K562 (cell line): ENCODE measurements at regions not wholly inside any gene's neighbourhood (a gene's known extent, or its start where the extent isn't known, plus 50 kb on each side); places are given as distances from the start of the nearest gene placed in this dataset.

Experiments used
- ATAC-seq: fragments of 200-7000 bp; cut with Tn5 transposase; 3 replicates; pipeline ENCODE4 v1.9.1; 2020; ENCODE audit warnings: moderate library complexity
- BruUV-seq: library from RNA; stranded (reverse); fragments of 400-500 nt; replicated peaks from 2 replicates; lab custom pipeline; 2021; lab: Mats Ljungman, UMichigan
- CTCF ChIA-PET: fragments of 300-600 bp; formaldehyde crosslinking; extraction: SDS; loops from one replicate; lab custom pipeline; 2021; ENCODE audit warnings: low intra/inter-chr PET ratio; lab: Yijun Ruan, JAX
- POLR2A ChIA-PET: fragments of 300-600, 350-650 bp; sonication (Branson Sonifier 250); formaldehyde crosslinking; extraction: SDS; loops from one replicate; lab custom pipeline; 2021; ENCODE audit warnings: antibody characterized with exemption, inconsistent platforms; lab: Yijun Ruan, JAX
- DNase-seq, 4 experiments: peaks; one replicate each; pipeline versions ENCODE4 v3.0.0 to v3.0.0-alpha.2; 2011 to 2018; ENCODE audit warnings: low spot score in 3 of 4, mixed read lengths in 3 of 4; ENCODE audit errors: extremely low read depth in 1 of 4
- FAIRE-seq: peaks from 2 replicates; lab custom pipeline; 2011; peaks lifted over from hg19 to GRCh38; lab: Jason Lieb, UNC
- H2AFZ ChIP-seq: 2 replicates; pipeline ENCODE4 v1.6.0; 2011; ENCODE audit warnings: low read depth, low read length, control low read depth, inconsistent platforms
- H3K27ac ChIP-seq: fragments of 200-600 bp; 3 replicates; pipeline ENCODE4 v1.8.0; 2011; ENCODE audit warnings: low read depth, mild to moderate bottlenecking, control low read depth, inconsistent platforms, low read length, moderate library complexity, mixed read lengths; ENCODE audit errors: extremely low read depth
- H3K27me3 ChIP-seq, 2 experiments: fragments of 300-600 bp in 1 of 2; 2 replicates in 1 of 2; 3 replicates in 1 of 2; pipeline versions ENCODE4 v1.6.0 to v1.8.0; 2011; ENCODE audit warnings: inconsistent platforms in 2 of 2, low read length in 2 of 2, mild to moderate bottlenecking in 1 of 2, mixed read lengths in 1 of 2, moderate library complexity in 1 of 2; ENCODE audit not compliant: control insufficient read depth in 2 of 2, insufficient read depth in 2 of 2
- H3K36me3 ChIP-seq: fragments of 300-600 bp; 3 replicates; pipeline ENCODE4 v1.8.0; 2011; ENCODE audit warnings: mild to moderate bottlenecking, low read length, inconsistent platforms; ENCODE audit not compliant: control insufficient read depth, insufficient read depth
- H3K4me1 ChIP-seq, 2 experiments: fragments of 200-600 bp in 1 of 2; replicated peaks in 1 of 2; 2 replicates in 1 of 2; 3 replicates in 1 of 2; pipeline versions ENCODE4 v1.5.1 to v1.8.0; 2011; ENCODE audit warnings: inconsistent platforms in 2 of 2, low read length in 2 of 2, mild to moderate bottlenecking in 1 of 2, mixed read lengths in 1 of 2, moderate library complexity in 1 of 2; ENCODE audit not compliant: control insufficient read depth in 2 of 2, insufficient read depth in 2 of 2
- H3K4me2 ChIP-seq: 2 replicates; pipeline ENCODE4 v1.6.1; 2011; ENCODE audit warnings: low read length, control low read depth, inconsistent platforms, mixed read lengths; ENCODE audit not compliant: insufficient read depth
- H3K4me3 ChIP-seq: fragments of 200-600 bp; sonication (generic), shearing (Covaris generic); 2 replicates; pipeline ENCODE4 v1.5.1; 2016; ENCODE audit warnings: control low read depth, inconsistent platforms
- H3K79me2 ChIP-seq: fragments of 200-600 bp; 3 replicates; pipeline ENCODE4 v1.8.0; 2011; ENCODE audit warnings: low read length, inconsistent platforms; ENCODE audit not compliant: control insufficient read depth, insufficient read depth
- H3K9ac ChIP-seq, 2 experiments: 2 replicates each; pipeline versions ENCODE4 v1.6.0 to v1.6.1; 2011; ENCODE audit warnings: low read depth in 2 of 2, low read length in 2 of 2, control low read depth in 1 of 2, inconsistent platforms in 1 of 2, mild to moderate bottlenecking in 1 of 2, mixed read lengths in 1 of 2; ENCODE audit not compliant: insufficient read depth in 1 of 2
- H3K9me1 ChIP-seq: one replicate; pipeline ENCODE4 v1.6.0; 2011; ENCODE audit warnings: inconsistent platforms, mild to moderate bottlenecking, low read length, moderate library complexity; ENCODE audit not compliant: control insufficient read depth, insufficient read depth
- H3K9me3 ChIP-seq: replicated peaks from 2 replicates; pipeline ENCODE4 v1.5.1; 2011; ENCODE audit warnings: low read depth, low read length, inconsistent platforms; ENCODE audit not compliant: control insufficient read depth, insufficient read depth
- H4K20me1 ChIP-seq: replicated peaks from 2 replicates; pipeline ENCODE4 v1.6.1; 2011; ENCODE audit warnings: low read length, inconsistent platforms, mixed read lengths; ENCODE audit not compliant: control insufficient read depth, insufficient read depth
- MYC ChIP-seq, 2 experiments: fragments of 250-450 bp in 1 of 2; sonication (Bioruptor Pico) in 1 of 2; IDR thresholded peaks; 2 replicates each; pipeline versions ENCODE4 v1.5.1 to v1.6.1; 2012 to 2021; ENCODE audit warnings: low read depth in 2 of 2, borderline replicate concordance in 1 of 2, improper control_type of control experiment in 1 of 2, low read length in 1 of 2, mild to moderate bottlenecking in 1 of 2, moderate library complexity in 1 of 2
- STAG1 ChIP-seq: sonication (generic); formaldehyde crosslinking; IDR thresholded peaks from 2 replicates; pipeline ENCODE4 v1.5.0; 2020; ENCODE audit warnings: missing genetic modification reagents, borderline replicate concordance
- WGBS: fragments of 100-300 bp; shearing (Covaris generic); methylation state at CpG from one replicate; pipeline ENCODE4 v1.1.6; 2016; ENCODE audit warnings: low coverage, mixed read lengths; ENCODE audit not compliant: insufficient coverage; ENCODE audit errors: missing lambda C conversion rate; 5-methylcytosine and 5-hydroxymethylcytosine counted together
- in situ Hi-C: fragments of 300-500 bp; cut with MboI; formaldehyde crosslinking; loops from 4 replicates; pipeline ENCODE4 v1.15.0; 2018; ENCODE audit warnings: inconsistent platforms, mixed read lengths
- intact Hi-C: fragments of 100-400 bp; cut with micrococcal nuclease; formaldehyde crosslinking; loops from 2 replicates; pipeline ENCODE4 v1.14.2; 2022
- TF ChIP-seq, protein P1 (sequence below): fragments of 150-350 bp; conservative IDR thresholded peaks from 2 replicates; pipeline ENCODE4 v1.6.1; 2014; ENCODE audit warnings: low read length

DNA sequence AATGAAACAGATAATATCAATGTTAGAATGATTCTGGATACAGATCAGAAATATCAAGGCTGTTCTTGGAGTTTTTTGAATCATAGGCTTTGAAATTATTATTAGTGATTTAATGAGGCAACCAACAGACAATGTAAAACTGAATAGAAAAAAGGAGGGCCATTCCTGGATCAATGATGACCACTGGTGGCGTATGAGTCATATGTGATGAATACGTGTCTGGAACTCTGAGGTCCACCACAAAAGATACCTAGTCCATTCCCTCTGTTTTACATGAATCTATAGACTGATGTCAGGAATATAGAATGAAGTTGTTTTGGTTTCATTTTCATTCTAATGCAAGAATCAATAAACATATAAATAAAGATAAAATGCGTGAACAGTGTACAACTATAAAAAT is 78.3 kb upstream of the RTL1 start:
- Histone ChIP-seq H2AFZ (no peak overlapping the region), H3K9ac (no peak overlapping the region), H3K9me1 (no peaks in the 10 kb centered on the region), H4K20me1 (no peaks in the 10 kb centered on the region), H3K27ac (no peak overlapping the region), H3K9me3 (no peaks in the 10 kb centered on the region), H3K4me2 (no peak overlapping the region), H3K4me1 (no peaks in the 10 kb centered on the region), H3K27me3 (no peaks in the 10 kb centered on the region), H3K36me3 (no peaks in the 10 kb centered on the region), H3K4me3 (no peak overlapping the region), H3K79me2 (no peaks in the 10 kb centered on the region)
- POLR2A ChIA-PET = no interaction called here
- ATAC-seq (no peak), FAIRE-seq (no peak), DNase-seq (no peak)
- CTCF ChIA-PET = no interaction called here
- 9% methylated on average over 3 of the region's 3 CpGs for WGBS
- in situ Hi-C loops = no loop called here
- TF ChIP-seq MYC (IDR thresholded peaks at IDR 0.05; ENCODE audit: low read depth, low read length) (no peak), MYC (CRISPR knock-in tag; IDR thresholded peaks at IDR 0.05; ENCODE audit: borderline replicate concordance, low read depth) (no peak), STAG1 (CRISPR knock-in tag) (no peak)
- TF ChIP-seq, protein P1, sequence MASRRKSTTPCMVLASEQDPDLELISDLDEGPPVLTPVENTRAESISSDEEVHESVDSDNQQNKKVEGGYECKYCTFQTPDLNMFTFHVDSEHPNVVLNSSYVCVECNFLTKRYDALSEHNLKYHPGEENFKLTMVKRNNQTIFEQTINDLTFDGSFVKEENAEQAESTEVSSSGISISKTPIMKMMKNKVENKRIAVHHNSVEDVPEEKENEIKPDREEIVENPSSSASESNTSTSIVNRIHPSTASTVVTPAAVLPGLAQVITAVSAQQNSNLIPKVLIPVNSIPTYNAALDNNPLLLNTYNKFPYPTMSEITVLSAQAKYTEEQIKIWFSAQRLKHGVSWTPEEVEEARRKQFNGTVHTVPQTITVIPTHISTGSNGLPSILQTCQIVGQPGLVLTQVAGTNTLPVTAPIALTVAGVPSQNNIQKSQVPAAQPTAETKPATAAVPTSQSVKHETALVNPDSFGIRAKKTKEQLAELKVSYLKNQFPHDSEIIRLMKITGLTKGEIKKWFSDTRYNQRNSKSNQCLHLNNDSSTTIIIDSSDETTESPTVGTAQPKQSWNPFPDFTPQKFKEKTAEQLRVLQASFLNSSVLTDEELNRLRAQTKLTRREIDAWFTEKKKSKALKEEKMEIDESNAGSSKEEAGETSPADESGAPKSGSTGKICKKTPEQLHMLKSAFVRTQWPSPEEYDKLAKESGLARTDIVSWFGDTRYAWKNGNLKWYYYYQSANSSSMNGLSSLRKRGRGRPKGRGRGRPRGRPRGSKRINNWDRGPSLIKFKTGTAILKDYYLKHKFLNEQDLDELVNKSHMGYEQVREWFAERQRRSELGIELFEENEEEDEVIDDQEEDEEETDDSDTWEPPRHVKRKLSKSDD = no peak
- intact Hi-C loops = no loop called here
- no TSS peak for BruUV-seq
